SK-N-SH (cell line): ENCODE measurements at regions not wholly inside any gene's neighbourhood (a gene's known extent, or its start where the extent isn't known, plus 50 kb on each side); places are given as distances from the start of the nearest gene placed in this dataset.

ENCODE experiments used
- CTCF ChIA-PET: fragments of 300-600, 350-600 bp; formaldehyde crosslinking; extraction: SDS; loops from one replicate; lab custom pipeline; 2021; lab: Yijun Ruan, JAX
- POLR2A ChIA-PET: fragments of 350-600 bp; sonication (Branson Sonifier 250); formaldehyde crosslinking; extraction: SDS; loops from one replicate; lab custom pipeline; 2020; ENCODE audit warnings: antibody characterized with exemption, inconsistent platforms; lab: Yijun Ruan, JAX
- DNase-seq: peaks from one replicate; pipeline ENCODE4 v3.0.0; 2012
- H2AFZ ChIP-seq: fragments of 200-600 bp; sonication (generic); 2 replicates; pipeline ENCODE4 v1.8.1; 2016; ENCODE audit warnings: antibody characterized with exemption, mild to moderate bottlenecking, low read depth
- H3F3A ChIP-seq: fragments of 200-600 bp; sonication (generic); replicated peaks from 2 replicates; pipeline ENCODE3; 2016; ENCODE audit warnings: antibody characterized with exemption, mild to moderate bottlenecking; ENCODE audit not compliant: insufficient read depth
- H3K27ac ChIP-seq, 2 experiments: fragments of 200-500 bp in 1 of 2; fragments of 200-600 bp in 1 of 2; sonication (Bioruptor generic) in 1 of 2; sonication (generic), shearing (Covaris generic) in 1 of 2; 2 replicates each; pipeline versions ENCODE4 v1.5.1 to v1.6.1; 2014 to 2016; ENCODE audit warnings: low read depth in 2 of 2, inconsistent platforms in 1 of 2, low read length in 1 of 2, mild to moderate bottlenecking in 1 of 2, mixed read lengths in 1 of 2
- H3K27me3 ChIP-seq: fragments of 200-600 bp; sonication (generic), shearing (Covaris generic); 2 replicates; pipeline ENCODE4 v1.6.1; 2016; ENCODE audit warnings: mixed run types; ENCODE audit not compliant: insufficient read depth
- H3K36me3 ChIP-seq, 2 experiments: fragments of 200-500 bp in 1 of 2; fragments of 200-600 bp in 1 of 2; sonication (Bioruptor generic) in 1 of 2; sonication (generic) in 1 of 2; replicated peaks in 1 of 2; 2 replicates each; pipeline versions ENCODE3 to v1.5.1; 2014 to 2016; ENCODE audit warnings: low read length in 1 of 2, mild to moderate bottlenecking in 1 of 2; ENCODE audit not compliant: insufficient read depth in 2 of 2, control insufficient read depth in 1 of 2
- H3K4me1 ChIP-seq, 2 experiments: fragments of 200-500 bp in 1 of 2; fragments of 200-600 bp in 1 of 2; sonication (Bioruptor generic) in 1 of 2; sonication (generic), shearing (Covaris generic) in 1 of 2; 2 replicates each; pipeline versions ENCODE4 v1.5.1 to v1.6.1; 2014 to 2016; ENCODE audit warnings: low read depth in 1 of 2, low read length in 1 of 2, mixed run types in 1 of 2; ENCODE audit not compliant: insufficient read depth in 2 of 2, control insufficient read depth in 1 of 2
- H3K4me2 ChIP-seq: fragments of 200-600 bp; sonication (generic), shearing (Covaris generic); 2 replicates; pipeline ENCODE4 v1.6.1; 2017; ENCODE audit warnings: mixed run types
- H3K4me3 ChIP-seq, 2 experiments: fragments of 200-500 bp in 1 of 2; fragments of 200-600 bp in 1 of 2; sonication (Bioruptor generic) in 1 of 2; sonication (generic), shearing (Covaris generic) in 1 of 2; 2 replicates each; pipeline versions ENCODE4 v1.5.1 to v1.8.1; 2014 to 2016; ENCODE audit warnings: low read depth in 2 of 2, inconsistent platforms in 1 of 2, low read length in 1 of 2, mild to moderate bottlenecking in 1 of 2, mixed read lengths in 1 of 2, moderate library complexity in 1 of 2
- H3K79me2 ChIP-seq: fragments of 200-600 bp; sonication (generic); 2 replicates; pipeline ENCODE4 v1.8.1; 2017; ENCODE audit warnings: mild to moderate bottlenecking; ENCODE audit not compliant: insufficient read depth
- H3K9ac ChIP-seq: fragments of 200-600 bp; sonication (generic); 2 replicates; pipeline ENCODE4 v1.6.1; 2017; ENCODE audit warnings: mixed run types
- H3K9me2 ChIP-seq: fragments of 200-600 bp; sonication (generic); 2 replicates; pipeline ENCODE4 v1.6.1; 2017; ENCODE audit warnings: mixed run types
- H3K9me3 ChIP-seq: fragments of 200-600 bp; sonication (generic); 2 replicates; pipeline ENCODE4 v1.6.1; 2017; ENCODE audit warnings: mixed run types, mild to moderate bottlenecking, moderate library complexity
- H4K20me1 ChIP-seq: fragments of 200-600 bp; sonication (generic); 2 replicates; pipeline ENCODE4 v1.6.1; 2017; ENCODE audit warnings: mild to moderate bottlenecking, mixed run types; ENCODE audit not compliant: insufficient read depth
- EP300 ChIP-seq, 2 experiments: IDR thresholded peaks; 2 replicates each; pipeline versions ENCODE4 v1.4.0 to v1.6.1; 2012; ENCODE audit warnings: borderline replicate concordance in 1 of 2, low read depth in 1 of 2, low read length in 1 of 2
- EZH2phosphoT487 ChIP-seq: fragments of 200-600 bp; sonication (generic); IDR thresholded peaks from 2 replicates; pipeline ENCODE4 v1.6.1; 2017; ENCODE audit warnings: low read depth, mixed run types, mild to moderate bottlenecking, antibody characterized with exemption, moderate library complexity, borderline replicate concordance
- FOXJ3 ChIP-seq: sonication (generic); formaldehyde crosslinking; IDR thresholded peaks from 2 replicates; pipeline ENCODE4 v1.5.1; 2020; ENCODE audit warnings: mild to moderate bottlenecking, missing genetic modification reagents
- FOXM1 ChIP-seq: IDR thresholded peaks from 2 replicates; pipeline ENCODE4 v1.4.0; 2012; ENCODE audit warnings: low read depth, mild to moderate bottlenecking
- IRF3 ChIP-seq: fragments of 150-350 bp; IDR thresholded peaks from 2 replicates; pipeline ENCODE4 v1.6.1; 2016; ENCODE audit warnings: mild to moderate bottlenecking, low read depth, low read length
- JUND ChIP-seq: IDR thresholded peaks from 2 replicates; pipeline ENCODE4 v1.4.0; 2012
- MXI1 ChIP-seq: IDR thresholded peaks from 2 replicates; pipeline ENCODE4 v1.6.1; 2012; ENCODE audit warnings: mild to moderate bottlenecking, low read depth, low read length, improper control_type of control experiment
- NRF1 ChIP-seq: IDR thresholded peaks from 2 replicates; pipeline ENCODE4 v1.6.1; 2012; ENCODE audit warnings: low read depth, mild to moderate bottlenecking, low read length
- POLR2AphosphoS5 ChIP-seq: IDR thresholded peaks from 2 replicates; pipeline ENCODE4 v1.6.1; 2012; ENCODE audit warnings: low read depth, low read length
- RAD21 ChIP-seq: IDR thresholded peaks from 2 replicates; pipeline ENCODE4 v1.6.1; 2012; ENCODE audit warnings: mild to moderate bottlenecking, low read length
- REST ChIP-seq: IDR thresholded peaks from 2 replicates; pipeline ENCODE4 v1.6.1; 2012; ENCODE audit warnings: mild to moderate bottlenecking, low read depth, low read length, moderate library complexity
- USF2 ChIP-seq: fragments of 150-350 bp; IDR thresholded peaks from 2 replicates; pipeline ENCODE4 v1.6.1; 2017; ENCODE audit warnings: antibody characterized with exemption, low read length, low read depth, borderline replicate concordance
- YY1 ChIP-seq: IDR thresholded peaks from 2 replicates; pipeline ENCODE4 v1.4.0; 2012; ENCODE audit warnings: low read depth, mild to moderate bottlenecking
- WGBS: methylation state at CpG from one replicate; pipeline ENCODE4 v1.1.6; 2017; ENCODE audit warnings: low lambda C conversion rate; 5-methylcytosine and 5-hydroxymethylcytosine counted together
- TF ChIP-seq, protein P1 (sequence below): IDR thresholded peaks from 2 replicates; pipeline ENCODE4 v1.4.0; 2012; ENCODE audit warnings: low read depth
- TF ChIP-seq, protein P2 (sequence below): IDR thresholded peaks from 2 replicates; pipeline ENCODE4; 2012

DNA sequence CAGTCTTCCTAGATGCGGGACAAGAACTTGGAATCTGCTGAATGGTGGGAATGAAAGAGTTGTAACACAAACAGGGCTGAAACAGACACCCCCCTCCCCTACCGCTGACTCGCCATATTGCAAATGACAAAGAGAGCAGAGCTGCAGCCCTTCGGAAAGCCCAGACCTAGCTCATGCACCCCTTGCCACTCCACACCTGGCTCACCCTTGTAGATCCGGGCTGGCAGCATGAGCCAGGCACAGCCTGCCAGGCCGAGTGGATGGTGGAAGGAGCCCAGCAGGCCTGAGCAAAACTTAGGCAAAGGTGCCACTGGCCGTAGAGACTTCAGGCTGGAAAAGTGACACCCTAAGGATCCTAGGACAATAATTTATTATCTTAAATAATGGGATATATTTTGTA, 237.4 kb upstream of the SEMA3D start:
- DNase-seq: no peak
- WGBS: 90% methylated on average over 6 of the region's 7 CpGs
- H3K27me3 ChIP-seq: no peaks in the 10 kb centered on the region
- H3K9me3 ChIP-seq: peaks cover 2% of the 10 kb centered on the region; the same call in 1 of the 2 replicates
- no peak overlapping the region for H3K4me2 ChIP-seq
- H3K9ac ChIP-seq: no peak overlapping the region
- TF ChIP-seq MXI1: no peak
- TF ChIP-seq, protein P1, sequence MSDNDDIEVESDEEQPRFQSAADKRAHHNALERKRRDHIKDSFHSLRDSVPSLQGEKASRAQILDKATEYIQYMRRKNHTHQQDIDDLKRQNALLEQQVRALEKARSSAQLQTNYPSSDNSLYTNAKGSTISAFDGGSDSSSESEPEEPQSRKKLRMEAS: no peak
- no peak for TF ChIP-seq REST
- no peak for TF ChIP-seq JUND
- no peak for TF ChIP-seq EP300 (IDR thresholded peaks at IDR 0.05; ENCODE audit: borderline replicate concordance in 1 of 2, low read depth in 1 of 2, low read length in 1 of 2)
- TF ChIP-seq YY1: no peak
- no peak for TF ChIP-seq POLR2AphosphoS5
- TF ChIP-seq FOXJ3 (CRISPR knock-in tag): no peak
- no peak for TF ChIP-seq IRF3
- TF ChIP-seq EZH2phosphoT487: no peak
- TF ChIP-seq USF2: no peak
- TF ChIP-seq, protein P2, sequence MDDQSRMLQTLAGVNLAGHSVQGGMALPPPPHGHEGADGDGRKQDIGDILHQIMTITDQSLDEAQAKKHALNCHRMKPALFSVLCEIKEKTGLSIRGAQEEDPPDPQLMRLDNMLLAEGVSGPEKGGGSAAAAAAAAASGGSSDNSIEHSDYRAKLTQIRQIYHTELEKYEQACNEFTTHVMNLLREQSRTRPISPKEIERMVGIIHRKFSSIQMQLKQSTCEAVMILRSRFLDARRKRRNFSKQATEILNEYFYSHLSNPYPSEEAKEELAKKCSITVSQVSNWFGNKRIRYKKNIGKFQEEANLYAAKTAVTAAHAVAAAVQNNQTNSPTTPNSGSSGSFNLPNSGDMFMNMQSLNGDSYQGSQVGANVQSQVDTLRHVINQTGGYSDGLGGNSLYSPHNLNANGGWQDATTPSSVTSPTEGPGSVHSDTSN: no peak
- TF ChIP-seq RAD21: no peak
- TF ChIP-seq NRF1: no peak
- TF ChIP-seq FOXM1: no peak
- H3K36me3 ChIP-seq: no peaks in the 10 kb centered on the region
- no peaks in the 10 kb centered on the region for H4K20me1 ChIP-seq
- H3F3A ChIP-seq: no peaks in the 10 kb centered on the region
- H3K79me2 ChIP-seq: no peaks in the 10 kb centered on the region
- ChIA-PET CTCF (interaction anchor here (1.5 kb wide), 1 partner anchor 13 kb away, joined by 4 read pairs; no protein-coding TSS in a partner anchor), POLR2A (no interaction called here)
- H3K9me2 ChIP-seq: no peaks in the 10 kb centered on the region
- no peak overlapping the region for H3K4me3 ChIP-seq
- H3K27ac ChIP-seq: no peak overlapping the region
- H3K4me1 ChIP-seq: no peaks in the 10 kb centered on the region
- H2AFZ ChIP-seq: no peak overlapping the region
